Transverse colon (tissue), 4 donors: ENCODE measurements at regions not wholly inside any gene's neighbourhood (a gene's known extent, or its start where the extent isn't known, plus 50 kb on each side); places are given as distances from the start of the nearest gene placed in this dataset.

Experiments
- EP300 ChIP-seq: sonication (generic); formaldehyde crosslinking; IDR thresholded peaks from one replicate; pipeline ENCODE4 v1.6.1; 2017; ENCODE audit warnings: antibody characterized with exemption, low read depth
- POLR2A ChIP-seq: fragments of 450-650 bp; IDR thresholded peaks from one replicate; pipeline ENCODE4 v1.6.1; 2016; ENCODE audit warnings: antibody characterized with exemption, mild to moderate bottlenecking, moderate library complexity
- POLR2AphosphoS5 ChIP-seq, 3 donors: sonication (generic); formaldehyde crosslinking; IDR thresholded peaks; one replicate each; pipeline ENCODE4 v1.6.1; 2016; ENCODE audit warnings: antibody characterized with exemption in 3 of 3
- TF ChIP-seq, protein P1 (sequence below), 5 experiments: fragments of 200-600 bp in 3 of 5; fragments of 450-650 bp in 2 of 5; sonication (generic) in 3 of 5; IDR thresholded peaks; 1 replicate in 2 of 5; 2 replicates in 3 of 5; pipeline ENCODE4 v1.5.1; 2016 to 2017; ENCODE audit warnings: antibody characterized with exemption in 5 of 5, inconsistent platforms in 3 of 5, mild to moderate bottlenecking in 2 of 5, moderate library complexity in 1 of 5

DNA sequence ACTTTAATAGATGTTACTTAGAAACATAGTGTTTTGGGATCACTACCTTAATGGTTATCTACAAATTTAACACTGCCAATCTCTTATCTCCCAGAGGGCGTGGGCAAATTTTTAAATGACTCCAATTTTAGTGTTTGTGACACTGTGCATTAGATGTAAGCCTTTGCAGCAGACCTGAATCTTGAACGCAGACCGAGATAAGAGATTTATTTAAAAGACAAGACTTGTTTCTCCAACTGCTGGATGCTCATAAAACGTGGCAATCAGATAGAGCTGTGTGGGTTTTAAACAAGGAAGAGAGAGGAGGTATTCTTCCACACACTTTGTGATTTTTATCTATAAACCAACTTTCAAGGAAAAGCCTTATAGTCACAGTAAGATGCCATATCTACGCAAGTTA, 252.5 kb upstream of the NR3C2 start:
- TF ChIP-seq, protein P1, sequence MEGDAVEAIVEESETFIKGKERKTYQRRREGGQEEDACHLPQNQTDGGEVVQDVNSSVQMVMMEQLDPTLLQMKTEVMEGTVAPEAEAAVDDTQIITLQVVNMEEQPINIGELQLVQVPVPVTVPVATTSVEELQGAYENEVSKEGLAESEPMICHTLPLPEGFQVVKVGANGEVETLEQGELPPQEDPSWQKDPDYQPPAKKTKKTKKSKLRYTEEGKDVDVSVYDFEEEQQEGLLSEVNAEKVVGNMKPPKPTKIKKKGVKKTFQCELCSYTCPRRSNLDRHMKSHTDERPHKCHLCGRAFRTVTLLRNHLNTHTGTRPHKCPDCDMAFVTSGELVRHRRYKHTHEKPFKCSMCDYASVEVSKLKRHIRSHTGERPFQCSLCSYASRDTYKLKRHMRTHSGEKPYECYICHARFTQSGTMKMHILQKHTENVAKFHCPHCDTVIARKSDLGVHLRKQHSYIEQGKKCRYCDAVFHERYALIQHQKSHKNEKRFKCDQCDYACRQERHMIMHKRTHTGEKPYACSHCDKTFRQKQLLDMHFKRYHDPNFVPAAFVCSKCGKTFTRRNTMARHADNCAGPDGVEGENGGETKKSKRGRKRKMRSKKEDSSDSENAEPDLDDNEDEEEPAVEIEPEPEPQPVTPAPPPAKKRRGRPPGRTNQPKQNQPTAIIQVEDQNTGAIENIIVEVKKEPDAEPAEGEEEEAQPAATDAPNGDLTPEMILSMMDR (IDR thresholded peaks at IDR 0.05), result no peak
- TF ChIP-seq POLR2A, result no peak
- TF ChIP-seq EP300, result no peak
- TF ChIP-seq POLR2AphosphoS5 (IDR thresholded peaks at IDR 0.05), result no peak
